GM21367 (cell line): ENCODE measurements at regions not wholly inside any gene's neighbourhood (a gene's known extent, or its start where the extent isn't known, plus 50 kb on each side); places are given as distances from the start of the nearest gene placed in this dataset.
"Not testable (repeated sequence)": the region's sequence is repeated elsewhere in the genome, so short reads cannot be mapped to it uniquely, and the experiment has no call there.

ENCODE experiments used
- ATAC-seq: cut with Tn5 transposase; IDR thresholded peaks from one replicate; pipeline ENCODE4 v1.9.1; 2021; ENCODE audit not compliant: unreplicated experiment

DNA sequence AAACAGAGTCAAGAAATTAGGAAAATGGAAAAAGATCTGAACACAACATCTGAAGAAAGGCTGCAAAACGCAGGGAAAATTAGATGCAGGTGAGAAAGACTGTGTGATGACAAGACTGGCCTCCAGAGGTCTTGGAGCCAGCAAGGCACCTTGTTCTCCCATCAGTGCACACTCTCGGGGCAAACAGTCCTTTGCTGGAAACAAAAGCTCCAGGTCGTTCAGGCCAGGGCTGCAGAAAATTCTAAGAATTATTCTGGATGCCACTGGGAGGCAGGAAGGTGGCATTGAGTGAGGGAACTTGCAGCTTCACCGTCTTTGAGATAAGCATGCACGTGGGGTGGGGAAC, 219.9 kb upstream of the SSTR4 start:
- ATAC-seq, result no peak

DNA sequence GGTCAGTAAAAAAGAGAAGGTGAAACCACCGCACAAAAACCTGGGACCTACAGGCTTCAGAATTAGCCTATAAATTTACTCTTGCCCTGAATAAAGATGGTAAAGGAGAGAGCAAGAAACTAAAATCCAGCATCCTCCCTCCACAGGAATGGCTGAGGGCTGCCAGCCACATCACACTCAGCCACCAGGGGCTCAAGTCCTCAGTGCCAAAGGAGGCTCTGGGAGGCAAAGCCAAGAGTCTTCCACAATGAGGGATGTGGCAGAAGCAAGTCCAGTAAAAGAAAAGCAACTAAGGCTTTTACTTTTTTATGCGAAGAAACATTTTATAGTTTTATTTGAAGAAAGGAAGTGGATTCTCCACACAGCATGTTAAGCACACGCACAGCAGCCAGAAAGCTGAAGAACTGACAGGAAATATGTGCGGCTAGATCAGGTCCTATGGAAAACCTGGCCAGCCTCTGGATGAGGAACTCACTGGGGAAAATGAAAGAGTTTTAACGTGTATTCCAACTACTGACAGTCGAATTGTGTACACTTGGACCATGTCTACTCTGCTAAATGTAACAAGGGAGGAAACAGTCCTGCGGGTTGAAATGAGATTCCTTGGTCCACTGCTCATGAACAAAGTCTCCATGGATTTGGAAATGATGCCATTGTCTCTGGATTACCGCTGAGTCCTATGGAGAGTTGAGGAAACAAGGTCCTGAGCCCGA, 219.4 kb upstream of the SSTR4 start:
- no peak for ATAC-seq

DNA sequence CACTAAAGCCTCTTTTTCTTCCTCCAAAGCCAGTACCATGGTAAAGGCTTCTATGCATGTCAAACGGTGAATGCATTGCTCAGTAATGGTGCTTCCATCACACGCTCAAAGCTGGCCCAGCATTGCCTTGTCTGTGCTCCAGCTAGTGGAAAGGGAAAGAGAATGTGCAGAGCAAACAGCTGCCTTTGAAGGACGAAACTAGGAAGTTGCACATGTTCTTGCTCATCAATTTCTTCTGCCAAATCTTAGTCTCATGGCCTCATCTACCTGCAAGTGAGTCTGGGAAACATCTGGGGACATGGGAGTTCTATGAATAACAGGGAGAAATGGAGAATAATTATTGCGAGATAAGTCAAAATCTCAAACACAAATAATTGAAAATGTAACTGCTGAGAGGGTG, 216.5 kb upstream of the SSTR4 start:
- ATAC-seq, result no peak

DNA sequence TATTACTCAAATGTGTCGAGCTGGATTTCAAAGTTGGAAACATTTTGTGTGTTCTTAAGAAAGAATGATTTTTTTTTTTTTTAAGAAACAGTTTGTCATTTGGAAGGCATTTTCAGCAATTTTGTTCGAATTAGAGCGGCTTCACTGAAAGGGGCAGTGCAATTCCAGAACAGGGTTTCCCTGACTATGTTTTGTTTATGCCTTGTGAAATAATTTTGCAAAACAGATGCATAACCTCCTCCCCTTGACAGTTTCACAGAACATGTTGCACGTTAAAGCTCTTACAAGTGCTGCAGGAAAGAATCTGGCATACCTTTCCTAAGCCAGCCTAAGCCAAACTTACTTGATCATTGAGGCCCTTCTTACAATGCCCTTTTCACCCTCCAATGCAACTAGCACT, 216.0 kb upstream of the SSTR4 start:
- no peak for ATAC-seq

DNA sequence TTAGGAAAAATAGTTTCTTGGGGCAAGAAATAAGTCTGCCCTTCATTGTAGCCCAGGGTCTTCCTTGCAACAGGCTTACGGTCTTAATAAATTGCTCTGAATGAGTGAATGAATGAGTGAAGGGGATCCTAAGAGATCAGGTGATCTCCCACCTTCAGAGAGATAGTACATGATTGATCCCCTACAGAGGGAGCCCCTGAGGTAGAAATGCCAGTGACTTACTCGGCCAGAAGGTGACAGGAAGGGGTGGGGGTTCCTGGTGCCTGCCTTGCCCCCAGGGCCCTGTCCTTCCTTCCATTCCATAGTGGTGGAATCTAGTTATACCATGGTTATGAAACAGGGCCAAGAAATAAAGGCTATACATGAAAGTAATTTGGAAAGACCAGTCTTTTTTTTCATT, 215.3 kb upstream of the SSTR4 start:
- ATAC-seq, result no peak

DNA sequence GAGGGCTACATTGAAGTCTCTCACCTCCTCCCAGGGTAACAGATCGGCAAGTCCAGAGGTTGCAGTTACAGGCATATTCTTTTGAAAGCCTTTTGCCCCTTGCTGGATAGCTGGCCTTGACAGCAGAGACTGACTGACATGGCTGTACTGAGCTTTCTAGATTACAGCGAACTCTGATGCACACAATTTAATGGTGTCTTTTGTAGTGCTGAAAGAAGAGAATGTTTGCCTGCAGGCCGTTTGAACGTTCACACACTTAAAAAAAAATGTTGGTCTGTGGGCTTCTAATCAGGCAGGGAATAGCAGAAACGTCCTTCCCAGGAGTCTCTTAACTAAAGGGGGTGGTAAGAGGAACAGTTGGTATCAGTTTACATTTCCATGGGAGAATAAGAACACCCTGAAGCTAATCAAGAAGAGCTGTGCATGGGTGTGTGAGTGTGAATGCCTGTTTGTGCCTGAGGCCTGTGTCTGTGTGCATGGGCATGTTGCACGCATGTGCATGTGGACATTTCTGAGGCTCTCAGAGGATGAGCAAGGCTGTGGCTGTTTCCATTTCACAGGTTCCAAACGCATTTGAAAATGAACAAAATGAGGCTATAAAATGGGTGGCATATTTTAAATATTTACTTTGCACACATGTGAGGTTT, 213.9 kb upstream of the SSTR4 start:
- no peak for ATAC-seq

DNA sequence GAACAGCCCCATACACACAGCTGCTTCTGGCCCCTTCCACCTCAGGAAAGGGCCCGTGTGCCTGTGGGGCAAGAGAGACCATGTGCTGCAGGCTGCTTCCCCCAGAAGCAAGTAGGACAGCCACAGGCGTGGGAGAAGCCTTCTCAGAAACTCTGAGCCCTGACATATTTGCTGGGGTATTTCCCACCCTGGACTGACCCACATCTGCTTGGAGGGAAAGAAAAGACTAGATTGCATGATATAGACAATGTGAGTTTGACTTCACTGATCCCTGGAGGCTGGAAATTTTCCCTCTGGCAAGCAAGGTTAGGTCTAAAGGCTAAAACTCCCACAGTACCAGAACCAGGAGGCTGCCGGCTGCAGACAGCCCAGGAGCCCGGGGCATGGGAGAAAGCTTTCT, 213.3 kb upstream of the SSTR4 start:
- ATAC-seq, result no peak

DNA sequence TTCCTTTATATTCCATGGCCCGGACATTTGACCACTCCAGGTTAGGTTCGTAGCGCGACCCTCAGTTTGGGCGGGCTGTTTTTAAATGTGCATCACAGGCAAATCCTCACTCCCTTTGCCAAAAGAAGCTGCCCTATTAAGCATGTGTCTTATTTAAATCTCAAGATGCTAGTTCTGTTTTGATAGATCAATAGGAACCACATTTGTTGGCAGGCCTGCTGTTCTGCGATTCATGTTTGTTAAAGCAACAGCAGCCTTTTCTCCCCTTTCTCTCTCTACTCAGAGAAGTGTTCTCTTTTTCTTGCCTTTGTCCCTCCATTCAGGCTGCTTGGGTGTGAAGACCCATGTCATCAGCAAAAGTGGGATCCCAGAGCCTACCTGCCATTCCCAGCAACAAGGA, 212.0 kb upstream of the SSTR4 start:
- no peak for ATAC-seq

DNA sequence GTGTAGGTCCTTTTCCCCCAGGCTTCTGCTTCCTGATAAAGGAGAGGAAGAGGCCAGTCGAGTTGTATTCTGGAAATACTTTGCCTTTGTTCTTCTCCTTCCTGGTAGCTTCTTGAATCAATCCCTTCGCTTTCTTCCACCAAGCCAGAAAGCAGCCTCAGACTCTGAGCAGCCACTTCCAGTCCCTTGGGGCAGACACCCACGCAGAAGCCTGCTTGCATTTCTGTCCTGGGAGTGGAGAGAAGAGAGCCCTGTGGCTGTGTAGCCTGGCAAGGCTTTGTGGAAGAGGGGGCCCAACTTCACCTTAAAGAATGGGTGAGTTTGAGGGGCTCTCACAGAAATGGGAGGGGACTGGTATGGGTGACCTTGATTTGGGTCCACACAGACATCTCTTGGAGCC, 211.0 kb upstream of the SSTR4 start:
- ATAC-seq, result no peak

DNA sequence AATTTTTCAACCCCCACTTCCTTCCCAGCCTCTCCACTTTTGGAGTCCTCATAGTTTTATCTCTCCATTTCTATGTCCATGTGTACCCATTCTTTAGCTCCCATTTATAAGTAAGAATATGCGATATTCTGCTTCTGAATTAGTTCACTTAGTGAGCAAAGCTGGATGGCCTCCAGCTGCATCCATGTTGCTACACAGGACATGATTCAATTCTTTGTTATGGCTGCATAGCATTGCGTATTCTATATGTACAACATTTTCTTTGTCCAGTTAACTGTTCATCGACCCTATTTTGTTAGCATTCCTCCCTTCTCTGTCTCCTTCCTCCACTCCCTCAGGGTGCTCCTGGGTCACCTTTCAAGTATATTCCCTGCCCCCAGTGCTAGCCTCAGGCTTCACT, 210.0 kb upstream of the SSTR4 start:
- no peak for ATAC-seq

DNA sequence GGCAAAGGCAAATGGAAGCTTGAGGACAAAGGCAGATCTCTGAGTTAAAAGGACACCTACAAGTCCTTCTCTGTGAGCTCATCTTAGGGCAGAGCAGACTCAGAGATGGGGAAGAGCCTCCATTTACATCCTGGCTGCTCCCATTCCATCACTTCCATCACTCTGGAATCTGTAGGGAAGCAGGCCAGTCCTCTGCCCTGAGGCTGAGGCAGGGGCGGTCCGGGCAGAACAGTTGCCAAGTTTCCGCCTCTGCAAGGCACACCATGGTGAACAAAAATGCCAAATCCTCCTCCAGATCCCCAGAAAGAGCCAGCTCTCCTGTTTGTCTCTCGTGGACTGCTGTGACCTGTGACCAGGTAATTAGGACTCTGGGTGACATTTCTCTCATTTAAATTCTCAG, 209.6 kb upstream of the SSTR4 start:
- ATAC-seq, result no peak

DNA sequence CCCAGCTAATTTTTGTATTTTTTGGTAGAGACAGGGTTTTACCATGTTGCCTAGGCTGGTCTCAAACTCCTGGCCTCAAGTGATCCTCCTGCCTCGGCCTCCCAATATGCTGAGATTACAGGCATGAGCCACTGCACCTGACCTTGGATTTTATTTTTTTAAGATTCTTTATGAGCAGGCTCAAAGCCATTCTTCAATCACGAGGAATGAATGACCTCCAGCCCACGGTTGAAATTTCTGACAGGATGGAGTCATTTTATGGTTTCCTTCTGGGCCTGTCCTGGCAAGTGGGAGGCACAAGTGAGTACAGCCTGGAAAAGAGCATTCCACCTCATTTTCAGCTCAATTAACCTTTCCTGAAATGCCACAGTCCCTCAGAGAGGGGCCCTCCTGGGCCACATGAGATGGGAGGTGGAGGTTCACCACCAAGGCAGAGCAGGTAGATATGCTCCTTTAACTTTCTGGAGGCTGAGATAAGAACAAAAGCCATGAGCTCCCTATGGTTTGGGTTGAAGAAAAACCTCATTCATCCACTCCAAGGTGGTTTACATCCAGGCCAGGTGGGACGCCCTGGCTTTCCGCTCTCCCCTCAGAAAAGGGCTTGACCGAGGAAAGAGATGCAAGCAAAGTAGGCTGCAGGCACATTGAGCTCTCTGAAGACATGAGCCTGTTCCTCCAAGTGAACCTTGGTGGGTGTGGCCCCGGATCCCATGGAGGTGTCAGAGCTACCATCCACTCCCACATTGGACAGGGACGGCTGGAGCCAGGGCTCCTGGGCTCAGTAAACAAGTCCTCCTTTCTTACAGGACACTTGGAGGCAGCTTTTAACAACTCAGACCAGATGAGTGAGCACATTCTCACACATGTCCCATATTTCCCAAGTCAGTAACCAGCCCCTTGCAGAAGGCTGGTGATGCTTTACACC, 208.5 kb upstream of the SSTR4 start:
- no peak for ATAC-seq

DNA sequence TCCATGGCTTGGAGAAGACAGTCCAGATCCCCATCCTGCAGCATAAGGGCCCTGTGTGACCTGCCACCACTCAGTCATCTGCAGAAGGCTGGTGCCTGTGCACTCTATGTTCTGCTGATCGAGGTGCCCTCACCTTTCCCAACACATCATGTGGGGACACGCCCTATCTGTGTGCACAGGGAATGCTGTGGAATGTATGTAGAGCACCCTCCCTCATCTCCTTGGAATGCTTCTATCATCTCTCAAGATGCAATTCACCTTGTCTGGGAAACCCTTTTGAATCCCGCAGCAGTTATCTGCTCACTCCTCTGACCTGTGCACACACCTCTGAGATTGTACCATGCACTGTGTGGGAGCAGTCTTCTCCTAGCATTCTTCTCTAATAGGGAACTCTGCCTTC, 207.2 kb upstream of the SSTR4 start:
- no peak for ATAC-seq

DNA sequence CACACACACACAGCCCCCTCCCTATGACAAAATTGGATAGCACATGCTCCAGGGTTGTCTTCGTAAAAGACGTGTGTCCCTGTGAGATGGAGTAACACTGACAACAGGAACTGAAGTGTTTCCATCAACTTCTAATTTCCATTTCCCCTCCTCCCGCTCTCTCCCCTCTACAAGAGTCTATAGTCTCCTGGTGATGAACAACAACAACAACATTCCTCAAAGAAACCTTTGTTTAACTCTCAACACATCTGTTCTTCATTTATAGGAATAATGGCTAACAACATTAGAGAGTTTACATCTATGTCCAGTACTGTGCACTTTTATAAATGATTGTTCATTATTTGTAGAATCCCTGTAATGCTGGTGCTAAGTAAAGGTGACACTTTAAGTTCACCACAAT, 205.8 kb upstream of the SSTR4 start:
- no peak for ATAC-seq

DNA sequence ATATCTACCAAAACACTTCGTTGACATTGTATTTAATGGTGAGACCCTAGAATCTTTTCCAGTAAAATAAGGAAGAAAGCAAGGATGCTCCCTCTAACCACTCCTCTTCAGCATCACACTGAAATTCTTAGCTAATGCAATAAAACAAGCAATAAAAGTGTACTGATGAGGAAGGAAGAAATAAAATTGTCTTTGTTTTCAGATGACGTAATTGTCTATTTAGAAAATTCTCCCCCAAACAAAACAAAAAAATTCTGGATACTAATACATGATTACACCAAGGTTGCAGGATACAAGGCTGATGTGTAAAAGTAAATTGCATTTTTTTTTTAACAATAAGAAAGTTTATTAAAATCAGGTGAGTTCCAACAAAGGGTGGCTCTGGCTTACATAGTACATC, 205.0 kb upstream of the SSTR4 start:
- ATAC-seq, result no peak

DNA sequence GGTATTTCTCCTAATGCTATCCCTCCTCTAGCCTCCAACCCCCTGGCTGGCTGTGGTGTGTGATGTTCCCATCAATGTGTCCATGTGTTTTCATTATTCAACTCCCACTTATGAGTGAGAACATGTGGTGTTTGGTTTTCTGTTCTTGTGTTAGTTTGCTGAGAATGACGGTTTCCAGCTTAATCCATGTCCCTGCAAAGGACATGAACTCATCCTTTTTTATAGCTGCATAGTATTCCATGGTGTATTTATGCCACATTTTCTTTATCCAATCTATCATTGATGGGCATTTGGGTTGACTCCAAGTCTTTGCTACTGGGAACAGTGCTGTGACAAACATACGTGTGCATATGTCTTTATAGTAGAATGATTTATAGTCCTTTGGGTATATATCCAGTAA, 204.4 kb upstream of the SSTR4 start:
- ATAC-seq, result not testable (repeated sequence)

DNA sequence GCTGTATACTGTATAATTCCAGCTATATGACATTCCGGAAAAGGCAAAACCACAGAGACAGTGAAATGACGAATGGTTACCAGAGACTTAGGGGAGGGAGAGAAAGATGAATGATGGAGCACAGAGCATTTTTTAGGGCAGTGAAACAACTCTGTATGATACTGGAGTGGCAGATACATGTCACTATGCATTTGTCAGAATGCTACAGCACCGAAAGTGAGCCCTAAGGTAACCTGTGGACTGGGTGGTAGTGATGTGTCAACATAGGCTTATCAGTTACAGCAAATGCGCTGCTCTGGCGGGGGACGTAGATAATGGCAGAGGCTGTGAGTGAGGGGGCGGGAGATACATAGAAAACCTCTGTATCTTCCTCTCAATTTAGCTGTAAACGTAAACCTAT, 201.3 kb upstream of the SSTR4 start:
- ATAC-seq, result no peak

DNA sequence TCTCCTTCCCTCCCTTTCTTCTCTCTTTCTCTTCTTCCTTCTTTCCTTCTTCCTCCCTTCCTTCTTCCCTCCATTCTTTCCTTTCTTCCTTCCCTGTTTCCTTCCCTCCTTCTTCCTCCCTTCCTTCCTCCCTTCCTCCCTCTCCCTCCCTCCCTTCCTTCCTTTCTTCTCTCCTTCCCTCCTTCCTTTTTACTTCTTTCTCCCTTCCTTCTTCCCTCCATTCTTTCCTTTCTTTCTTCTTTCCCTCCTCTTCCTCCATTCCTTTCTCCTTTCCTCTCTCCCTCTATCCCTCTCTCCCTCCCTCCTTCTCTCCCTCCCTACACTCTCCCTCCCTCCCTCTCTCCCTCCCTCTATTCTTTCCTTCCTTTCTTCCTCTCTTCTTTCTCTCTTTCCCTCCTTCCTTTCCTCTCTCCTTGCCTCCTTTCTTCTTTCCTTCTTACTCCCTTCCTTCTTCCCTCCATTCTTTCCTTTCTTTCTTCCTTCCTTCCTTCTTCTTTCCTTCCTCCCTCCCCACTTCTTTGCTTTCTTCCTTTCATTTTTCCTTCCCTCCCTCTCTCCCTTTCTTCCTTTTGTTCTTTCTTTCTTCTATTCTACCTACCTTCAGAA, 200.4 kb upstream of the SSTR4 start:
- no peak for ATAC-seq

DNA sequence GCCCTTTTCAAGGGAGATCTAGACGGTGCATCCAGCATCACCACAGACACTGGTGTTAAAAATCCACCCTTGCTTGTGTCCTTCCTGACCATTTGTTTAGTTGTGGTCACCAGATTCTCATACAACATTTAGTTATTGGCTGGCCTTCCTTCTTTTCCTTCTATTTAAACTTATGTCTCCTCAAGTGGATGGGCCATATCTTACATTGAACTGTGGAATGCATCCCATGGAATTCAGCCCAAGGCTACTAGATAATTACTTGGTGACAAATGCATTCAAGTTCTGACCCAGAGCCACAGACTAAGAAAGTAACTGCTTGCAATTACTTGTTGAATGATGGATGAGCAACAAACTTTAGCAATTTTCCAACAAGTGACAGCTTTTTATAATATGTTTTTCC, 198.9 kb upstream of the SSTR4 start:
- no peak for ATAC-seq

DNA sequence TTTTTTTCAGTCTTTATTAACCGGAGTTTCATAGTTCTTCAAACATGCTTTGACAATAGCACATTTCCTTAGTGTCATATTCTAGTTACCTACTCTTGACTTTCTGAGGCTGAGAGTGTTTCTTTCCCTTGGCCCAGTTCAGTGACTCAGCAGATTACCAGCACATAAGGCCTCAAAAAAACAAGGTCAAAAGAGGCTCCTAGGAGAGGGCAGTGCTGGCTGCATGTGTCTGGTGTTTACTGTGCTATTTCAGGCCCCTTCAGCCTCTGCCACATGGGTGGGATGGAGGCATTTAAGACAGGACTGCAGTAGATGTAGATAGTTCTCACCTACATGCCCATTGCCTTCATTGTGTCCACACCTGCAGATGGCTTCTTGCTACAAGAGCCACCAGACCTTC, 198.2 kb upstream of the SSTR4 start:
- no peak for ATAC-seq

DNA sequence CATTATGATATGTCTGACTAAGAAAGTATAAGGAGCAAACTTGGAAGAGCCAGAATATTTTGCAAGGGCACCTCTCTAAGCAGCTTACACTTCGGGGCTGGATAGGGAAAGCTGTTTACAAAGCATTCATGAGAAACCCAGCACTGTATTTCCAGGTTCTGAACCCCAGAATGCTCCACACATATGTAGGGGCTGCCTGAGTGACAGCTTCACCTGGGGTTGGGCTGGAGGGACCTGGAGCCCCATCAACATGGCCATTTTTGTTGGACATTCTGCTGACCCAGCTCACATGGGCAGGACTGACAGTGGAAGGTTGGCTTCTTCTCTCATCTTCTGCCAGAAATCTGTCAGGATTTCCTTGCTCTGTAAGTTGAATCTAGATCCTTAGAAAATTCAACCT, 197.1 kb upstream of the SSTR4 start:
- ATAC-seq, result no peak

DNA sequence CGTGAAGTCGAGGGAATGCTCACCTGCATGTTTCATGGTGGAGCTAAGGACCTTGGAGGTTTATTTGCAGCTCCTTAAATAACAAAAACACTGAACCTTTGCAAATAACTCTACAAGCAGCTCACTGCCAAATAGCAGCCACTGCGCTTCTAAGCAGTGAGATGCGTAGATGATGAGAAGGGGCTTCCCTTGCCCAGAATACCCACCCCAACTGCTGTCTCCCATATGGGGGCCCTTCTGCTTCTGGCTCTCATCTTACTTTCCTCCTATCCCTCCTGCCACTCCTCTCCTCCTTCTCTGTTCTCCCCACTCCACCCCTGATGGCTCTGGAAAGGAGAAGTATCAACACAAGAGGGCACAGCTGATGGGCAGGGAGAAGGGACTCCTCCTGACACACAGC, 193.3 kb upstream of the SSTR4 start:
- no peak for ATAC-seq
